EL (cell line): ENCODE measurements at regions not wholly inside any gene's neighbourhood (a gene's known extent, or its start where the extent isn't known, plus 50 kb on each side); places are given as distances from the start of the nearest gene placed in this dataset.
A peak's percentile ranks its signal among the peaks of the same experiment; 100 is the strongest.

Experiments used
- DNase-seq: peaks from one replicate; pipeline ENCODE4 v3.0.0-alpha.2; 2016

- no peak for DNase-seq
Observed at GRCh38 chr5:157923765-157924164, 64.8 kb upstream of the CLINT1 start.

GRCh38 chr5:157922026-157922425, 63.1 kb upstream of the CLINT1 start:
- no peak for DNase-seq

- no peak for DNase-seq
Observed at GRCh38 chr5:157920828-157921170, 61.9 kb upstream of the CLINT1 start.

- no peak for DNase-seq
Observed at GRCh38 chr5:157918811-157919742, 60.1 kb upstream of the CLINT1 start.

- DNase-seq = peak; percentile 75
Observed at GRCh38 chr5:157917899-157918809, 59.2 kb upstream of the CLINT1 start.

- no peak for DNase-seq
Observed at GRCh38 chr5:157917491-157917890, 58.5 kb upstream of the CLINT1 start.

GRCh38 chr5:157915638-157916037, 56.7 kb upstream of the CLINT1 start:
- DNase-seq = peak; percentile 16

GRCh38 chr5:157914151-157914788, 55.3 kb upstream of the CLINT1 start:
- no peak for DNase-seq

- no peak for DNase-seq
Observed at GRCh38 chr5:157913575-157913974, 54.6 kb upstream of the CLINT1 start.

- DNase-seq = no peak
Observed at GRCh38 chr5:157912621-157913325, 53.8 kb upstream of the CLINT1 start.

GRCh38 chr5:157911568-157911967, 52.6 kb upstream of the CLINT1 start:
- no peak for DNase-seq
